KMS-11 (cell line): ENCODE measurements at regions not wholly inside any gene's neighbourhood (a gene's known extent, or its start where the extent isn't known, plus 50 kb on each side); places are given as distances from the start of the nearest gene placed in this dataset.

Experiments used
- H2AFZ ChIP-seq: fragments of 200-600 bp; sonication (generic); 2 replicates; pipeline ENCODE4 v1.6.1; 2016; ENCODE audit warnings: antibody characterized with exemption, mixed run types, low read depth
- H3K27ac ChIP-seq: fragments of 200-600 bp; sonication (generic); 2 replicates; pipeline ENCODE4 v1.6.1; 2016; ENCODE audit warnings: mild to moderate bottlenecking, mixed run types
- H3K27me3 ChIP-seq: fragments of 200-600 bp; sonication (generic); 2 replicates; pipeline ENCODE4 v1.6.1; 2017; ENCODE audit warnings: mild to moderate bottlenecking, low read depth, mixed run types, moderate library complexity; ENCODE audit not compliant: insufficient read depth
- H3K36me3 ChIP-seq: fragments of 200-600 bp; sonication (generic); 2 replicates; pipeline ENCODE4 v1.6.1; 2017; ENCODE audit warnings: mild to moderate bottlenecking, mixed run types; ENCODE audit not compliant: insufficient read depth
- H3K4me1 ChIP-seq: fragments of 200-600 bp; sonication (generic); 2 replicates; pipeline ENCODE4 v1.6.1; 2016; ENCODE audit warnings: mild to moderate bottlenecking, low read depth, mixed run types; ENCODE audit not compliant: poor library complexity, severe bottlenecking
- H3K4me2 ChIP-seq: fragments of 200-600 bp; sonication (generic); 2 replicates; pipeline ENCODE4 v1.7.0; 2016; ENCODE audit warnings: mild to moderate bottlenecking, mixed run types
- H3K4me3 ChIP-seq: fragments of 200-600 bp; sonication (generic); IDR thresholded peaks from 2 replicates; pipeline ENCODE4 v1.6.1; 2017; ENCODE audit warnings: low read depth, low read length, mixed read lengths; ENCODE audit not compliant: insufficient read depth
- H3K79me2 ChIP-seq: fragments of 200-600 bp; sonication (generic); 2 replicates; pipeline ENCODE4 v1.6.1; 2016; ENCODE audit warnings: low read depth, mixed run types; ENCODE audit not compliant: insufficient read depth
- H3K9ac ChIP-seq: fragments of 200-600 bp; sonication (generic); 2 replicates; pipeline ENCODE4 v1.6.1; 2016; ENCODE audit warnings: mild to moderate bottlenecking, mixed run types
- H4K20me1 ChIP-seq: fragments of 200-600 bp; sonication (generic); 2 replicates; pipeline ENCODE4 v1.6.1; 2016; ENCODE audit warnings: mild to moderate bottlenecking, mixed run types; ENCODE audit not compliant: insufficient read depth
- TF ChIP-seq, protein P1 (sequence below): fragments of 200-600 bp; sonication (generic); conservative IDR thresholded peaks from 2 replicates; pipeline ENCODE4 v1.6.1; 2017; ENCODE audit warnings: low read depth, mild to moderate bottlenecking, antibody characterized with exemption, low read length, moderate library complexity, mixed read lengths

DNA sequence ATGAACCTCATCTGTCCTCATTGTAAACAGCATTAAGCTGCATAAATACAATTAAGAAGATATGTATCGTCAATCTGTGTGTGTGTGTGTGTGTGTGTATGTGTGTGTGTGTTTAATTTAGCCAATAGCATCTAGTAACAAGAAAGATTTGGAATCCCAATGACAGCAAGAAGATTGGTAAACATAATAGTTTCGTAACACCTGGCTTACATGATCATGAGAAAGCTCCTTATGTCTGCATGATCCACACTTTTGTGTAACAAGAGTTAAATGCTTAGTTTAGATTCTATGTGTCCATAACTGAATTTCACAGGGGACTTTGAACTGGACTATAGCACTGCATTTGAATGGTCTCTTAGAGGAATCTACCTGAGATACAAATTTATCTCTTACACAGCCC lies 191.0 kb upstream of the BET1 start:
- TF ChIP-seq, protein P1, sequence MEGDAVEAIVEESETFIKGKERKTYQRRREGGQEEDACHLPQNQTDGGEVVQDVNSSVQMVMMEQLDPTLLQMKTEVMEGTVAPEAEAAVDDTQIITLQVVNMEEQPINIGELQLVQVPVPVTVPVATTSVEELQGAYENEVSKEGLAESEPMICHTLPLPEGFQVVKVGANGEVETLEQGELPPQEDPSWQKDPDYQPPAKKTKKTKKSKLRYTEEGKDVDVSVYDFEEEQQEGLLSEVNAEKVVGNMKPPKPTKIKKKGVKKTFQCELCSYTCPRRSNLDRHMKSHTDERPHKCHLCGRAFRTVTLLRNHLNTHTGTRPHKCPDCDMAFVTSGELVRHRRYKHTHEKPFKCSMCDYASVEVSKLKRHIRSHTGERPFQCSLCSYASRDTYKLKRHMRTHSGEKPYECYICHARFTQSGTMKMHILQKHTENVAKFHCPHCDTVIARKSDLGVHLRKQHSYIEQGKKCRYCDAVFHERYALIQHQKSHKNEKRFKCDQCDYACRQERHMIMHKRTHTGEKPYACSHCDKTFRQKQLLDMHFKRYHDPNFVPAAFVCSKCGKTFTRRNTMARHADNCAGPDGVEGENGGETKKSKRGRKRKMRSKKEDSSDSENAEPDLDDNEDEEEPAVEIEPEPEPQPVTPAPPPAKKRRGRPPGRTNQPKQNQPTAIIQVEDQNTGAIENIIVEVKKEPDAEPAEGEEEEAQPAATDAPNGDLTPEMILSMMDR, result no peak

DNA sequence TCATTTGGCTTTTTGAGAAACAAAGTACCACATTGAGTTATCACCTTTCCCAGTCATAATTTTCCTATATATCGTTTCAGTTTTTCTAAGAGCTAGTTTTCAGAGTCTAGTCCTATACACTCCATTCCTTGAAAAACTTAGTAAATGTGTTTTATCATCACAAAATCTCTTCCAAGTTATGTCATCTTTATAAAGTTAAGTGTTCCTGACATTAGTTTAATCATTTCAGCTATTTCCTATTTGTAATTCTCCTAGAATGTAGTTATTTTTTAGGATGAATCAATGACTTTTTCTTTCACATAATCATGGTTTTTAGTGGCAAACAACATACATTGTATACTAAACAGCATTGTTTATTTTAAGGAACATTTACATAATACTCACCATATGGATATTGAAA lies 191.7 kb upstream of the BET1 start:
- Histone ChIP-seq H3K36me3 (no peaks in the 10 kb centered on the region), H3K27me3 (no peaks in the 10 kb centered on the region), H4K20me1 (no peaks in the 10 kb centered on the region), H3K79me2 (no peaks in the 10 kb centered on the region), H3K4me3 (no peak overlapping the region), H3K27ac (no peak overlapping the region), H3K4me1 (no peaks in the 10 kb centered on the region), H2AFZ (no peak overlapping the region), H3K4me2 (no peak overlapping the region), H3K9ac (no peak overlapping the region)
- TF ChIP-seq, protein P1, result no peak

More for the DNA sequence above, 191.0 kb upstream of the BET1 start:
- H2AFZ ChIP-seq, result no peak overlapping the region
- H3K36me3 ChIP-seq, result no peaks in the 10 kb centered on the region
- no peaks in the 10 kb centered on the region for H4K20me1 ChIP-seq
- no peaks in the 10 kb centered on the region for H3K79me2 ChIP-seq
- H3K9ac ChIP-seq, result no peak overlapping the region
- H3K4me2 ChIP-seq, result no peak overlapping the region
- no peaks in the 10 kb centered on the region for H3K27me3 ChIP-seq
- H3K4me3 ChIP-seq, result no peak overlapping the region
- H3K4me1 ChIP-seq, result no peaks in the 10 kb centered on the region
- H3K27ac ChIP-seq, result no peak overlapping the region

DNA sequence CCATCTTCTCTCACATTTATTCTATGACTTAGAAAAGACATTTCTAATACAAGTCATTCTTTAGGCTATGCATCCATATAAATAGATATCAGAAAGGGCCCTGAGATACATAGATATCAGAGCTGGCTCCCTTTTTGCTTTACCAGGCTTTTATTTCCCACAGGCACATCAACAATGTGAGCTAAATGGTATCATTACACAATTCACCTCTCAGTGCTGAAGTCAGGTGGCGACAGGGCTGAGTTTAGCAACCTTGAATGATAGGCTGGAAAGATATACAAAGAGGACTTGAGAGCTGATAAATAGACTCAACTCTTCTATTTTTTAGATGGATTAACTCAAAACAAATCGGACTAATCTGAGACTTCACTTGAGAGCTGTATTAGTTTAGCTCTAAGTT lies 189.2 kb upstream of the COL1A2 start:
- no peaks in the 10 kb centered on the region for H3K4me1 ChIP-seq
- H3K4me2 ChIP-seq, result no peak overlapping the region
- H3K27ac ChIP-seq, result no peak overlapping the region
- H3K27me3 ChIP-seq, result no peaks in the 10 kb centered on the region
- no peak overlapping the region for H3K9ac ChIP-seq
- H3K79me2 ChIP-seq, result no peaks in the 10 kb centered on the region
- no peak overlapping the region for H2AFZ ChIP-seq
- TF ChIP-seq, protein P1, result no peak
- no peak overlapping the region for H3K4me3 ChIP-seq
- H3K36me3 ChIP-seq, result no peaks in the 10 kb centered on the region; the same call in 1 of the 2 replicates
- H4K20me1 ChIP-seq, result no peaks in the 10 kb centered on the region

DNA sequence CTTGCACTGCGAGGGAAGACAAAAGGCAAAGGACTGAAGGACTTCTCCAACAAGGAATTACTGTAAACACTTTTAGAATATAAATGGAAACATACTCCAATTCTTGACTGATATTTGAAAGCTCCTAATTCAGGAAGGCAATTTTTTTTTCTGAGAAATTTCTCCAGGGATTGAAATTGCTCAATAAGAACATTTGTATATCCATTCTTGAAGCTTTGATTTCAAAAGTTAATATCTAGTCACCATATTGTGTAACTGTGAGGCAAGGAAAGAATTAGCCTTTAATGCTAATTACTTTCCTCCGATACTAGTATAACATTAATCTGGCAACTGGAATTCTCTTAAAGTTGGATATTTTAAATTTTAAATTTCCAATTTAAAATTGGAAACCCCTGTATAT lies 188.4 kb upstream of the COL1A2 start:
- TF ChIP-seq, protein P1, result no peak
- H3K4me2 ChIP-seq, result no peak overlapping the region
- no peaks in the 10 kb centered on the region; the same call in 1 of the 2 replicates for H3K36me3 ChIP-seq
- H3K4me3 ChIP-seq, result no peak overlapping the region
- no peak overlapping the region for H3K27ac ChIP-seq
- H2AFZ ChIP-seq, result no peak overlapping the region
- H3K27me3 ChIP-seq, result no peaks in the 10 kb centered on the region
- H3K4me1 ChIP-seq, result no peaks in the 10 kb centered on the region
- H4K20me1 ChIP-seq, result no peaks in the 10 kb centered on the region
- H3K79me2 ChIP-seq, result no peaks in the 10 kb centered on the region
- H3K9ac ChIP-seq, result no peak overlapping the region
